MM.1S (cell line): ENCODE measurements at regions not wholly inside any gene's neighbourhood (a gene's known extent, or its start where the extent isn't known, plus 50 kb on each side); places are given as distances from the start of the nearest gene placed in this dataset.

Source experiments
- DNase-seq: peaks from one replicate; pipeline ENCODE4 v3.0.0-alpha.2; 2015
- H2AFZ ChIP-seq: fragments of 300-600 bp; sonication (generic); 2 replicates; pipeline ENCODE4 v1.6.0; 2016; ENCODE audit warnings: antibody characterized with exemption, low read length
- H3F3A ChIP-seq: fragments of 300-600 bp; sonication (generic); 2 replicates; pipeline ENCODE4 v1.6.1; 2016; ENCODE audit warnings: mild to moderate bottlenecking, antibody characterized with exemption, low read length, moderate library complexity, mixed read lengths; ENCODE audit not compliant: insufficient read depth
- H3K27ac ChIP-seq: fragments of 300-600 bp; sonication (generic); 2 replicates; pipeline ENCODE4 v1.5.1; 2016; ENCODE audit warnings: mild to moderate bottlenecking, low read length
- H3K27me3 ChIP-seq: fragments of 300-600 bp; sonication (generic); replicated peaks from 2 replicates; pipeline ENCODE4 v1.6.0; 2016; ENCODE audit warnings: low read length; ENCODE audit not compliant: insufficient read depth
- H3K36me3 ChIP-seq: fragments of 300-600 bp; sonication (generic); replicated peaks from 2 replicates; pipeline ENCODE4 v1.6.1; 2016; ENCODE audit warnings: mild to moderate bottlenecking, low read length, mixed read lengths; ENCODE audit not compliant: insufficient read depth
- H3K4me1 ChIP-seq: fragments of 300-600 bp; sonication (generic); 2 replicates; pipeline ENCODE4 v1.6.1; 2016; ENCODE audit warnings: low read length, mixed read lengths
- H3K4me2 ChIP-seq: fragments of 300-600 bp; sonication (generic); 2 replicates; pipeline ENCODE4 v1.6.0; 2016; ENCODE audit warnings: low read depth, low read length
- H3K4me3 ChIP-seq: fragments of 300-600 bp; sonication (generic); 2 replicates; pipeline ENCODE4 v1.5.1; 2016; ENCODE audit warnings: low read length, mixed read lengths
- H3K79me2 ChIP-seq: fragments of 300-600 bp; sonication (generic); 2 replicates; pipeline ENCODE4 v1.6.1; 2016; ENCODE audit warnings: mixed run types, low read length, mixed read lengths
- H3K9ac ChIP-seq: fragments of 300-600 bp; sonication (generic); 2 replicates; pipeline ENCODE4 v1.6.1; 2016; ENCODE audit warnings: low read length, mixed read lengths
- H3K9me2 ChIP-seq: fragments of 300-600 bp; sonication (generic); replicated peaks from 2 replicates; pipeline ENCODE4 v1.6.1; 2016; ENCODE audit warnings: mild to moderate bottlenecking, low read length, mixed read lengths; ENCODE audit not compliant: insufficient read depth
- H3K9me3 ChIP-seq: fragments of 300-600 bp; sonication (generic); replicated peaks from 2 replicates; pipeline ENCODE4 v1.6.1; 2016; ENCODE audit warnings: mild to moderate bottlenecking, low read length, mixed read lengths; ENCODE audit not compliant: insufficient read depth
- H4K20me1 ChIP-seq: fragments of 300-600 bp; sonication (generic); 2 replicates; pipeline ENCODE4 v1.6.1; 2016; ENCODE audit warnings: mild to moderate bottlenecking, low read length, moderate library complexity, mixed read lengths; ENCODE audit not compliant: insufficient read depth
- CTCF ChIP-seq: fragments of 300-600 bp; sonication (generic); IDR thresholded peaks from 2 replicates; pipeline ENCODE4 v1.5.1; 2016; ENCODE audit warnings: antibody characterized with exemption, low read length, mixed read lengths
- EZH2 ChIP-seq: fragments of 300-600 bp; sonication (generic); optimal IDR thresholded peaks from 2 replicates; pipeline ENCODE3; 2017; ENCODE audit warnings: low read depth, mild to moderate bottlenecking, antibody characterized with exemption, low read length, mixed read lengths
- EZH2phosphoT487 ChIP-seq: fragments of 300-600 bp; sonication (generic); IDR thresholded peaks from 2 replicates; pipeline ENCODE4 v1.6.1; 2018; ENCODE audit warnings: antibody characterized with exemption, low read length

GRCh38 chr15:36495456-36495991 is 83.9 kb upstream of the CDIN1 start:
- H3K27me3 ChIP-seq: no peaks in the 10 kb centered on the region
- TF ChIP-seq EZH2: no peak
- TF ChIP-seq EZH2phosphoT487: no peak
- TF ChIP-seq CTCF: no peak
- no peak overlapping the region for H3K9ac ChIP-seq
- no peaks in the 10 kb centered on the region for H3F3A ChIP-seq
- no peak overlapping the region for H2AFZ ChIP-seq
- no peaks in the 10 kb centered on the region for H3K36me3 ChIP-seq
- no peaks in the 10 kb centered on the region for H3K79me2 ChIP-seq
- DNase-seq: no peak
- H3K9me3 ChIP-seq: no peaks in the 10 kb centered on the region
- H3K9me2 ChIP-seq: no peaks in the 10 kb centered on the region
- H3K4me3 ChIP-seq: no peak overlapping the region
- H4K20me1 ChIP-seq: no peaks in the 10 kb centered on the region
- H3K27ac ChIP-seq: no peak overlapping the region
- no peaks in the 10 kb centered on the region for H3K4me1 ChIP-seq
- no peak overlapping the region for H3K4me2 ChIP-seq

GRCh38 chr15:36497901-36498300 is 81.5 kb upstream of the CDIN1 start:
- Histone ChIP-seq H3K9ac (no peak overlapping the region), H3K79me2 (no peaks in the 10 kb centered on the region), H3K9me2 (no peaks in the 10 kb centered on the region), H3K4me3 (no peak overlapping the region), H3K27ac (no peak overlapping the region), H3K36me3 (no peaks in the 10 kb centered on the region), H3K4me2 (no peak overlapping the region), H3F3A (no peaks in the 10 kb centered on the region), H3K4me1 (no peaks in the 10 kb centered on the region), H3K9me3 (no peaks in the 10 kb centered on the region), H3K27me3 (no peaks in the 10 kb centered on the region), H2AFZ (no peak overlapping the region), H4K20me1 (no peaks in the 10 kb centered on the region)
- DNase-seq: no peak
- TF ChIP-seq EZH2 (no peak), EZH2phosphoT487 (no peak), CTCF (no peak)

GRCh38 chr15:36498401-36498800 is 81.0 kb upstream of the CDIN1 start:
- H3K4me3 ChIP-seq: no peak overlapping the region
- H3K9me2 ChIP-seq: no peaks in the 10 kb centered on the region
- no peaks in the 10 kb centered on the region for H3K36me3 ChIP-seq
- no peak for TF ChIP-seq CTCF
- TF ChIP-seq EZH2phosphoT487: no peak
- no peak for TF ChIP-seq EZH2
- H3F3A ChIP-seq: no peaks in the 10 kb centered on the region
- H3K4me2 ChIP-seq: no peak overlapping the region
- no peak overlapping the region for H2AFZ ChIP-seq
- no peak overlapping the region for H3K9ac ChIP-seq
- H3K27me3 ChIP-seq: no peaks in the 10 kb centered on the region
- H4K20me1 ChIP-seq: no peaks in the 10 kb centered on the region
- no peaks in the 10 kb centered on the region for H3K9me3 ChIP-seq
- H3K27ac ChIP-seq: no peak overlapping the region
- no peak for DNase-seq
- H3K79me2 ChIP-seq: no peaks in the 10 kb centered on the region
- H3K4me1 ChIP-seq: no peaks in the 10 kb centered on the region
